Activated CD8-positive, alpha-beta memory T cell treated with anti-CD3 and anti-CD28 coated beads for 48 hours (primary cell): ENCODE measurements at regions not wholly inside any gene's neighbourhood (a gene's known extent, or its start where the extent isn't known, plus 50 kb on each side); places are given as distances from the start of the nearest gene placed in this dataset.

ENCODE experiments used
- DNase-seq, 3 experiments: peaks; one replicate each; pipeline ENCODE4 v3.0.0-alpha.2; 2020; ENCODE audit warnings: low read depth in 2 of 3, low spot score in 2 of 3

DNA sequence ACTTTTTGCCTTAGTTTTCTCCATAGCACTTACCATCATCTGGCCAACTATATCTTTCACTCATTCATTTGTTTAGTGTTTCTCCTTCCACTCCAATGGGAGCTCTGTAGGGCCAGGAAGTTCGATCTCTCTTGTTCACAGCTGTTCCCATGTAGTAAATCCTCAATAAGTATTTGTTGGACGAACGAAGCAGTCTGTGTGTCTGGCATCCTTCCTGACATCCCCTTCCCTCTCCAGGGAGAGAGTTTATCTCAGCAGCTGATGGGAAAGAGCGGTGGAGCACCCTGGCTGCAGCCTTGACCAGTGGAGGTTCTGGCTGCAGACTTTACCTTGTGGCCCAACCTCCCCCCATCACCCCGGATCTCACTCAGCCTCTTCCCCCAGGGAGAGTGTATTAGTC, 141.7 kb downstream of the CHST1 start:
- no peak for DNase-seq

DNA sequence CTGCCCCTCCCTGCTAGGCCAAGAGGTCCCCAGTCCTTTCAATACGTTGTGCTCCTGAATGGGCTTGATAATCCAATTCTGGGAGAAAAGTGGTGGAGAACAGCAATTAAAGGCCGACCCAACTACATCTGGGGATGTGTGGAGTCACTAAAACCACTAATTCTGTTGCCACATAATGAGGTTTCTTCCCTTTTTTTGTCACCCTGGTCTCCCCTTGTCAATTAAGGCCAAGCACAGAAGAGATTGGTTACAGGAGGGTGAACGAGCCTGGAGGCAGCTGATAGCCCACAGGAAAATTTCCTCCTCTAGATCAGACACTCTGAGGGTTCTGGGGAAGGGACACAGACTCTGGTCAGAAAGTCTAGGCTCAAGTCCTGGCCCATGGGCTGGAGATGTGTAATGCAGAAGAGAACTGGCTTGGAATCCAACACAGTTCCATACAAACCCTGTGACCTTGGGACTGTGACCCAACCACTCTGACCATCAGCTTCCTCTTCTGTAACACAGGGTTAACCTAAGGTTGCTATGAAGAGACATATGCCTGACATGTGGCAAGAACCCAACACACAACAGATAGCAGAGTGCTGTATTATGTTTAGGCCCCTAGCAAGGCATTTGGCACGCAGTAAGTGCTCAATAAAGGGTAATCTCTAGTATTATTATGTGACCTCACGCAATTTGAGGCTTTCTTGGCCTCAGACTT, 146.4 kb downstream of the CHST1 start:
- no peak for DNase-seq

DNA sequence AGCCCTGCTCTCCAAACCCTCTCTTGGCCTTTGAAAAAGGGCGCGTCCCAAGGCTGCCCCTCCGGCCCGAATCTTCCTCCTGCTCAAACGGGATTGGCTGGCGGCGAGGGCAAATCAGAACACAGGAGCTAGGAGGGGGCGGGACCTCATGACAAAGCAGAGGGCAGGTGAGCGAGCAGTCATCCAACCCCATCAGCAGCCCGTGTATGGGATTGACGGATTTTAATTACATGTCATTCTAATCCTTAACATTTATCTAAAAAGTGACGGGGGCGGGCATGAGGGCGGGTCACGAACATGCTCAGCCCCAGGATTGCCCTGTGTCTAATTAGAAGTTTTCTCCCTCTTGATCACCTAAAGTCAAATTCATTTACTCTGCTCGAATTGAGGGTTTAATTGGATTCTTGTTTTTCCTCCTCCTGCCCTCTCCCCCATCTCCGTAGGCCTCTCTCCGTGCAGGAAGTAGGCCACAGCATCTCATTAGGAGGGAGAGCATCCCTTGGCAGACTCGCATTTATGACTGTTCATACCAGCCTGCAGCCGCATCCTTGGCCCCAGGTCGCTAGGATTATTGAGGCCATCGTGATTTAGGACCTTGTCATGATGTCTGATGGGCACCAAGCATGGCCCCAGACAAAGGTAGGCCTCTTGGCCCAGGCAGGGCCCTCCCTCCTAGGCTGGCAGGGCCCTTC, 147.1 kb downstream of the CHST1 start:
- DNase-seq, result no peak

DNA sequence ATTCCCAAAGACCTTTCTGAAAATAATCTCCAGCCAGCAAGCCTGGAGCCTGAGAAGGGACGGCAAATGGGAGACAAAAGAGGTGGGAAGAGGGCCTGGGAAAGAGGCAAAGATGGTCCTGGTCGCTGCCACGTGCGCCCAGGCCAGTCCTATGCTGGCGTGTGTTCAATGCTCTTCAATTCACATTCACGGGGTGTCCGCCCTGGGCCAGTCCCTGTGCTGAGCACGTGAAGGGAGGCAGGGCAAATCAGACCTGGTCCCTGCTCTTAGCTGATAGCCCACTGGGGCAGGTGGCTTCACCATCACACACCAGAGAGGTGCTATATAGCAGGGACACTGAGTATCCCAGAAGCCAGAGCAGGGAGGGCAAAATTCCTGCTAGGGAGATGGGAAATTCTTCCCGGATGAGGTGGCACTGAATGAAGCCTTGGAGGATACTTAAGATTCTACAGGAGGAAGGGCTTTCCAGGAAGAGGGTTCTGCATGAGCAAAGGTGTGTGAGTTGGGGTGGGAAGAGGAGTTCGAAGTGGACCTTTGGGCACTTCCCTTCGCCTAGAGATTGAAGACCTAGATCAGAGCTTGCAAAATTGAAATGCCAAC, 148.2 kb downstream of the CHST1 start:
- DNase-seq, result no peak

DNA sequence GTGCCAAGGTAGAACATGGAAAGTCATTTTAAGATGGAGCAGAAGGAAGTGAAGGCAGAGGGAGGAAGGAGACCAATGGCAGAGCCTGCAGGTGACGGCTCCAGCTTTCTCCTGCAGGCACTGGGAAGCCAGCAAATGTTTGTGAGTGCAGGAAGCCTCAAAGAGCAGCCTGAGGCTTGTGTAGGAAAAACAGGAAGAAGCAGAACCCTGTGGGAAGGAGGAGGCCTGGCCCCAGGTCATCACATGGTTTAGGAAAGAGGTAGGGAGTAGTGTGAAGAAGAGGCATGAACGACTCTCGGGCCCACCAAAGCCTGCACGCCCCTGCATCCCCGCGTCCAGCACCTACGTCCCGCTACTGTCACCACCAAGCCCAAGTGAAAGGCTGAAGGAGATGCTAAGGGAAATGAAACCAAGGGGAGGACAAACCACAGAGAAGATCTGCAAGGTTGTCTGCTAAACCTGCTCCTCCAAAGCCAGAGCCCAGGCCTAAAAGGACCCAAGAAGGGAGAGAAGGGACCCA, 151.5 kb downstream of the CHST1 start:
- DNase-seq, result no peak

DNA sequence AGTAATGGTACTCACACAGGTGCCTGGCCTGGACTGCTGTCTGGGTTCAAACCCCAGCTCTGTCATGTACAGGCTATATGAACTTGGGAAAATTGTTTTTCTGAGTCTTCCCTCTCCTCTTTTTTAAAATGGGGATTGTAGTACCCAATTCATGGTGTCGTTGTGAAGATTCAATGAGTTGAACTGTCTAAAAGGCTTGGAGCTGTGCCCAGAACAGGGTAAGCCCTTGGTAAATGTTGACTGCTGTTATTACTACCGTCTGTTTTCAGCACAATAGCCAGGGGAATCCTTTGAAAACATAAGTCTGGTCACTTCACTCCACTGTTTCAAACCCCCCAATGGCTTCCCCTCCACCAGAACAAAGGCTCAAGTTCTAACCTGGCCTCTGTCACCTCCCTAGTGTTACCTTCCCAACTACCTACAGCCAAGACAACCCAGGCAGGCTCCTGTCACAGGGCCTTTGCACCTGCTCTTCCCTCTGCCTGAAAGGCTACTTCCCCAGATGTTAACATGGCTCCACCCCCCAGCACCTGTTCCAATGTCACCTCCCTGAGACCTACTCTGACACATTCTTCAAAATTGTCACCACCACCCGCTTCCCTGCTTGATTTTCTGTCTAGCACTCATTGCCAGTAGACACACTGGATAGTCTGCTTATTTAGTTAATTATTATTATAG, 152.8 kb downstream of the CHST1 start:
- no peak for DNase-seq

DNA sequence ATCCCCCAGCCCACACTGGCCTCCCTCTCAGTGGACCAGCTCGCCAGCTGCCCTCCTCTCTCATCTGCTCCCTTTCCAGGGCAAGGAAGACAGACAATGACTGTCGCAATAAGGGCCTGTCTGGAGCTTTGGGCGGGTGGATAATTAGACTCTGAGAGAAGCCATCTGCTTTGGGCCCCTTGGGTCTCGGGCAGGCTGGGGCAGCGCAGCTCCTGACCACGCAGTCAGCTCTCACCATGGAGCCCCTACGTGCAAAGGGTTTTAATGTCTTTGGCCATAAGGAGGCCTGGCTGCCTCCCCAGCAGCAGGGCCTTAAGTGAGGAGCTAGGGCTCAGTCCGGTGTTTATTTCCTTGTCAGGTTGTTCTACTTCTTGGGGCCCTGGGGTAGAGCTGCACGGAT, 153.9 kb downstream of the CHST1 start:
- DNase-seq, result no peak

DNA sequence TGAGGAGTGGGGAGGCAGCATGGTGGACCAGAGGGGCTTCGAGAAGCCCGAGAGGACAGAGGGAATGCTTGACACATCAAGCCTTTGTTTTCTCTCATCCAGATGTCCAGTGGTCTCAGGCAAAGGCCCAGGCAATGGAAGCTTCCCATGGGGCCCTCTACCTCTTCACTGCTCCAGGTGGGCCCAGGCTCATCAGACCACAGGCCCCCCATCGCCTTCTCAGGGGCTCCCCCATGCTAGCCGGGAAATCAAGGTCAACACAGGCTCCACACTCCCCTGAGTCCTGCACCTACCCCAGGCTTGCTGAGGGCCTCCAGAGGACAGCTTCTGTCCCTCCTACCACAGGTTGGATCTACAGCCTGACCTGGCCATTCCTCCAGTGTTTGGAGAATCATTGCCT, 157.5 kb downstream of the CHST1 start:
- DNase-seq, result no peak

DNA sequence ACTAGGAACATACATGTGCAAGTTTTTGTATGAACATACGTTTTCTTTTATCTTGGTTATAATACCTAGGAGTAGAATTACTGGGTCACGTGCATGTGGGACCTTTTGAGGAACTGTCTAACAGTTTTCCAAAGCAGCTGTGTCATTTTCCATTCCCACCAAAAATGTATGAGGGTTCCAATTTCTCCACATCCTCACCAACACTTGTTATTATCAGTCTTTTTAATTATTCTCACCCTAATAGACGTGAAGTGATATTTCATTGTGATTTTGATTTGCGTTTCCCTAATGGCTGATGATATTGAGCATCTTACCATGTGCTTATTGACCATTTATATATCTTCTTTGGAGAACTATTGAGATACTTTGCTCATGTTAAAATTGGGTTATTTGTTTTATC, 162.1 kb downstream of the CHST1 start:
- DNase-seq, result no peak

DNA sequence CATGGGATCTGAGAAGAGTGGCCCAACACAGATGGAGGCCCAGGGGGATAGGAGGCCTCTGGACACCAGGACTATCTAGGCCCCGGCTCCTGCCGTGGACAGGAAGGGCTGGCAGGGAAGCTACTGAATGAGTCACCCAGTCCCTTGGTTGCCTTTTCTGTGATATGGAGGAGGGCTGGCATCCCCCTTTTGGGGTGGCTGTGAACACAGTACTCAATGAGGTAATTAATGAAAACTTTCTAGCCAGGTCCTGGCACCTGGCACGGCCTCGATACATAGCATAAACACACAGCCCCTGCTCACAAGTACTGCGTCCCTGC, 163.2 kb downstream of the CHST1 start:
- no peak for DNase-seq

DNA sequence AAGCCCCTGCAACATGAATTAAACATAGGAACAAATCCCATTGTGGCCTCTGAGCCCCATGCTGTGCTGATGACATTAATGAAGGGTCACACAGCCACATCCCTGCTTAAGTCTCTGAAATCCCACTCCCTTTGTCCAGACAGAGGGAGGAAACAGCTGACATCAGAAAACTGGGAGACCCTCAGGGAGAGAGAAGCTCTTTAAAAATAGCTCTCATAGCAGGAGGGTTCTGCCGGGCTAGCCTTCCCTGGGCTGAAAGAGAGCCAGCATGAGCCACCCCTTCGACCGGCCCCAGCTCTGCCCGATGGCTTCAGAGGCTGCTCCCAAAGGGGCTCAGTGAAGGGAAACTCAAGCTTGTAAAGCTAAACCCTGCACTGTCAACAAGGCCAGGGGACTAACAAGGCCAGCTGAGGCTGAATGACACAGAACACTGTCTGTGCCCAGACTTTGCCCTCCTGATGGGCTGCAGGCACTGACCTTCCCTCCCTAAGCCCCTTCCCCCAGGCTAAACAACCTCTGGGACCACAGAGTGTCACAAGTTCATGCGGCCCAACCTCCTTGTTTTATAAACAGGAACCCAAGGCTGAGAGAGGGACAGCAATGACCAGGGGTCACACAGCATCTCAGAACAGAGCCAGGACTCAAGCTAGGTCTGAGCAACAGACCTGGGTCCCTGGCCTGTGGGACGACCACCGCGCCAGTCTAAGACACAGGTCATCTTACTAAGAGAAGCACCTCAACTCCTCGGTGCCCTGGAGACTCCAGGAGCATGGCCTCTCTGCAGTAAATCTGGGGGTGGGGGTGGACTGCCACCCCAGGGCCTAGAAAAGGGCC, 163.8 kb downstream of the CHST1 start:
- no peak for DNase-seq

DNA sequence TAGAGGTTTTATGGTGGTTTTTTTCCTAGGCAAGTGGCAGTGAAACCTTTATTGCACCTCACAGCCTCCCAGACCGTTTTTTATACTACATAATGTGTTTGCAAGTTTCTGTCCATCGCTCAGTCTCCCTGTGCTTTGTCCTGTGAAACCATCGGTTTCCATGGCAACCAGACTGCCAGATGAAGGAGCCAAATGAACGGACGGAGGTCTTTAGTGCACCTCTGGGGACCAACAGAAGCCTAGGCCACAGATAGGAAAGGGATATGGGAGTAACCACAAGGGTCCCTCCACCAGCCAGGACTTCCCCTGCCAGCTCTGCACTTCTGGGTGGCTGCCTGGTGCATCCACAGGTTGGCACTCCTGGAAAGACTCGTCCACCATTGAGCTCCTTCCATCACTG, 165.0 kb downstream of the CHST1 start:
- DNase-seq, result no peak

DNA sequence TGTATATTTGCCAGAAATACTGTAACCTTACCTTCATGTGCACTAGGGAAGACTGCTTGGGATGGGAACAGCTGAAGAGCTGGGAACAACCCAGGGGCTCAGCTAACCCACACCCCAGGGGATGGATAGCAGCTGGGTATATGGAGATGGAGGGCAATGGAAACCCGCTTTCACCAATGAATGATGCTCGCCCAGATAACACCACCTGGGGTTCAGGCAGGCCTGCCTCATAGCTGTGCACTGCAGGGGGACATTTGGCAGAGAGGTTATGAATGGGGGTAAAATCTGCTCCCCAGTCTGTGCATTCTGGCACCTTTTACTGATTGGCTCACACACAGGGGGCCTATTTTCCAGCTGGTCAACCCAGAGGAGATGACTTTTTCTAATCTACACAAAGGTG, 170.7 kb downstream of the CHST1 start:
- DNase-seq, result no peak

DNA sequence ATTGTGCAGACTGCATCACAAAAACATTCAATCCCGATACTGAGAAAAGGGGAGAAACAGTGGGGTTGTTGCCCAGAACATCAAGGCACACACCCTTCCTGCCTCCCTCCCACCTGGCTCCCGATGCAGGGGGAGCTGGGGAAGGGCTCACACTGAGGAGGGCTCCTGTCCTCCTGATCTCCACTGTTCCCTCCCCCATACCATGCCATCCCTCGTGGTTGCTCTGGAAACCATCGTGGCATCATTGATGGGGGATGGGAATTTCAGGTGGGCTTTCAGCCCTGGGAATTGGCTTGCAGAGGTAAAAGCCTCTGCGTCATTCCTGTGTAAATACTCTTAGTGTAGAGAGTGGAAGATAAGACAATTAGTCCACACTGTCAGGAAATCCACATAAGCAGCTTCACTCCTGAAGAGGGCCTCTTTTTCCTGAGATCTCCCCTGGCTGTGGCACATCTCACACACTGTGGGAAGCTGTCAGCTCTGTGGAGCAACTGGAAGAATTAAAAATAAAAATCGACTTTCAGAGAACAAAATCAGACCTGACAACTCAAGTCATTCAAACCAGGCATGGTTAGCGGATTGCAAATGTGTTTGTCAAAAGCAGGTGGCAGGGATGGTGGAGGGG, 176.0 kb downstream of the CHST1 start:
- DNase-seq, result no peak

DNA sequence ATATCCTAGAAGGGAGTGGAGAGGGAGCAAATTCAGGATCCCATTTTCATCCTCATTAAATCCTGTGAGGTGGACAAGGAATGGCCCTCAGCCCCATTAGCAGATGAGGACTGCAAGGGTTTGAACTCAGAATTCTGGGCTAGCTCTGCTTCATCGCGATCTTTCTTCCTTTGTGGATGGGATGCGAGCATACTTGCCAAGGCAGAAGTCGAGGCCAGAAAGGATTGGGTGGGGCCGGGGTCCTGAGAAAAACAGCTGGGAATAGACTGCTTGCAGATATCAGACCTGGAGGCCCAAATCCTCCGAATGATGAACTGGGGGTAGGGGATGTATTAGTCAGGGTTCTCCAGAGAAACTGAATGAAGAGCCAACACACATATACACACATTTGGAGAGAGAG, 179.0 kb downstream of the CHST1 start:
- no peak for DNase-seq

DNA sequence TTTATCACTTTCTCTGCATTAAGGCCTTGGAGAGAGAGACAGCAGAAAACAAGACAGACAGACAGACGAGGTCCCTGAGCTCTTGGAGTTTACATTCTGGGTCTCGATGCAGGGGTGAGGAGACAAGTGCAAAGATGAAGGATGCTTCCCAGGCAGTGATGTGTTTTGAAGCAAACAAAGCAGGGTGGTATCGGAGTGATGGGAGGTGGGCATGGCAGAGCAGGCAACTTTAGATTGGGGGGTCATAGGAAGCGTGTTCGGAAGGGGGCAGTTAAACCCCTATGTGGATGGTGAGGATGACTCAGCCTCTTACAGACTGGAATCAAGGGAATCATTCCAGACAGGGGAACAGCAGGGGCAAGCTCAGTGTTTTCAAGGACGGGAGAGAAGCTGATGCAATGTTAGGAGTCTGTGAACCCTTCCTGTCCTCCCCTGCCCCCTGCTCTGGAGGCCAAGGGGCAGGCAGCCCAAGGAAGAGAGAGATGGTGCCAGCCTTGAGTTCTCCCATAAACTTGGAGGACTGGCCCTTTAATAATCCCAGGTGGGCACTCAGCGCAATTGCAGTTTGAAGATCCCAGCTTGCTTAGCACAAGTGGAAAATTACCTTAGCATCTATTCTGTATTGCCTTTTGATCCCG, 180.2 kb downstream of the CHST1 start:
- no peak for DNase-seq

DNA sequence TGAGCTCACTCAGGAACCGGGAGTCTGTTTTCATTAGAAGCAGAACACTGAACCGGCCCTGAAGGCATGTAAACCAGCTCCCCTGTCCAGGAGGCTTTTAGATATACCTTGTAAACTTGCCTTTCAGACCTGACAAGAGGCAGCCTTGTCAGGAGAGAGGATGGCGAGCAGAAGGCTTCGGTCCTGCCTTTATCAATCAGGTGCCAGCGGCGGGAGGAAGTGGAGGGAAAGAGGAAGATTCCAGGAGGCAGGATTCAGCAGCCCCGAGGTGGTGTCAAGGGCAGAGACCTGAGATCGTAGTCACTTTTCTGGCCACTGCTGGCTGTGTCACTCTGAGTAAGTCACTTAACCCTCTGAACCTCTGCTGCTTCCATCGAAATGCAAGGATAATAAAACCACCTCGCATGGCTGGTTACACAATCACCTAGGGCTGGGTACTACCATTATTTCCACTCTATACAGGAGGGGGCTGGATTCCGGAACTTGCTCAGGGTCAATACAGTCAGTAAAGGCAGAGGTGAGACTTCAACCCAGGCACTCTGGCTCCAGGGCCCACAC, 181.0 kb downstream of the CHST1 start:
- DNase-seq, result no peak

DNA sequence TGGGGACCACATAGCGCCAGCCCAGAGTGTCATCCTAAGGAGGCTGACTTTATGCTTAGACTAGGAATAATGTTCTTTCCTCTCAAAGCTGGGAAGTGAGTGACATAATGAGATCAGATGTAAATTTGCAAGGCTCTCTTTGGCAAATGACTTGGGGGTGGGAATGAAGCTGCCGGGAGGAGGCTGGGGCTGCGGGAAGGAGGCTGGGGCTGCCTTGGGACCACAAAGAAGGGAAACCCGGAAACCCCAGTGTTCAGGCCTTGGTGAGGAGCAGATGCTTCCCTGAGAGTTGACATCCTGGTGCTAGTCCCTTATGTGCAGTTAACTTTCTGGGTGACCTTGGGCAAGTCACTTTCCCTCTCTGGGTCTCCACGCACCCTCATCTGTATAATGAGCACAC, 182.0 kb downstream of the CHST1 start:
- DNase-seq, result no peak

DNA sequence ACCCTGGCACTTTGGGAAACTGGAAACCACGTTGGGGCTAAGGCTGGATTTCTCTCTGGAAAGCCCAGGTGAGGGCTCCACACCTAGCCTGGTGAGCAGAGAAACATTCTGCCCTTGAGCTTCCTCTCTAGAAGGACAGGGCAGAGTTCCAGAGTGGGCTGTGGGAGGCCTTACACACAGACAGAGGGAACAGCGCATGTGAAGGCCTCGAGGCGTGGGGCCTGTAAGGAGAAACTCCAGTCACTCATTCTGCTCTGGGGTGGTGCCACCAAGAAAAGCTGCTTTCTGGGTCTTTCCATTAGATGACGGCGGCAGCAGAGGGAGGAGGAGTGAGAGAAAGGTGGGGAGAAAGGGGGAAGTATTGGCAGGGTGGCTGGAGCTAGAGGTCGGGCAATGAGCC, 183.1 kb downstream of the CHST1 start:
- DNase-seq, result no peak

DNA sequence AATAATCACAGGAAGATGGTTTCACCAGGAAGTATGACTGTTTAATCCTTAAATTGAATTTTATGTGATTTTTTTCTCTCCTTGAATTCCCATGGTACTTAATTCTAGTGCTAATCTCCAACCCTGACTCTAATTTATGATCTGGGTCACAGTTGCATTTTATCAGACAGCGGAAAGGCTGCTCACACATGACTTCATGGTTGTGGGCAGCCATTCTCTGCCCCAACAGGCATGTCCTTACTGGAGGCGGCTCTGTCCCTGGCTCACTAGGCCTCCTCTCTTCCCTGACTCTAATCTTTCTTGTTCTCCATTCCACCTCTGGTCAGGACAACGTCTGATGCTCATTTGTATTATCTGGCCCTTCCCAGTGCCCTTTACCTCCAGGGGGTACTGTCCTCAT, 184.4 kb downstream of the CHST1 start:
- DNase-seq, result no peak
